Lower leg skin (tissue), 3 donors: ENCODE measurements at regions not wholly inside any gene's neighbourhood (a gene's known extent, or its start where the extent isn't known, plus 50 kb on each side); places are given as distances from the start of the nearest gene placed in this dataset.

ENCODE experiments used
- CTCF ChIP-seq, 3 donors: fragments of 450-650 bp; IDR thresholded peaks; one replicate each; pipeline ENCODE4 v1.5.1; 2016; ENCODE audit warnings: antibody characterized with exemption in 3 of 3, mild to moderate bottlenecking in 3 of 3, moderate library complexity in 2 of 3
- POLR2A ChIP-seq, 2 donors: fragments of 450-650 bp; IDR thresholded peaks; one replicate each; pipeline ENCODE4 v1.6.1; 2016 to 2017; ENCODE audit warnings: antibody characterized with exemption in 2 of 2, mild to moderate bottlenecking in 1 of 2, moderate library complexity in 1 of 2

GRCh38 chr6:131451321-131452144, 121.5 kb upstream of the ARG1 start:
- TF ChIP-seq CTCF (IDR thresholded peaks at IDR 0.05), result no peak
- no peak for TF ChIP-seq POLR2A (IDR thresholded peaks at IDR 0.05)
